Transverse colon (tissue), 4 donors: ENCODE measurements at regions not wholly inside any gene's neighbourhood (a gene's known extent, or its start where the extent isn't known, plus 50 kb on each side); places are given as distances from the start of the nearest gene placed in this dataset.
"Not testable (repeated sequence)": the region's sequence is repeated elsewhere in the genome, so short reads cannot be mapped to it uniquely, and the experiment has no call there.

Source experiments
- DNase-seq: peaks from one replicate; pipeline ENCODE4 v3.0.0-alpha.2; 2019
- H3K27ac ChIP-seq, 4 donors: fragments of 200-600 bp; sonication (generic); 2 replicates each; pipeline ENCODE4 v1.5.1; 2016 to 2018; ENCODE audit warnings: inconsistent platforms in 4 of 4
- H3K27me3 ChIP-seq: fragments of 200-600 bp; sonication (generic); 2 replicates; pipeline ENCODE4 v1.5.1; 2017; ENCODE audit warnings: inconsistent platforms
- H3K36me3 ChIP-seq, 4 donors: fragments of 200-600 bp; sonication (generic); 2 replicates each; pipeline ENCODE4 v1.5.1; 2017 to 2019; ENCODE audit warnings: inconsistent platforms in 4 of 4
- H3K4me1 ChIP-seq, 4 donors: fragments of 200-600 bp; sonication (generic); 2 replicates each; pipeline ENCODE4 v1.5.1; 2017 to 2020; ENCODE audit warnings: inconsistent platforms in 4 of 4
- H3K4me3 ChIP-seq, 4 donors: fragments of 200-600 bp; sonication (generic); 1 replicate in 1 of 4; 2 replicates in 3 of 4; pipeline versions ENCODE4 v1.5.1 to v1.6.1; 2017 to 2019; ENCODE audit warnings: inconsistent platforms in 4 of 4
- H3K9me3 ChIP-seq, 2 donors: fragments of 200-600 bp; sonication (generic); 2 replicates each; pipeline ENCODE4 v1.5.1; 2017 to 2019; ENCODE audit warnings: inconsistent platforms in 2 of 2
- CTCF ChIP-seq, 5 experiments: fragments of 200-600 bp in 3 of 5; fragments of 450-650 bp in 2 of 5; sonication (generic) in 3 of 5; IDR thresholded peaks; 1 replicate in 2 of 5; 2 replicates in 3 of 5; pipeline ENCODE4 v1.5.1; 2016 to 2017; ENCODE audit warnings: antibody characterized with exemption in 5 of 5, inconsistent platforms in 3 of 5, mild to moderate bottlenecking in 2 of 5, moderate library complexity in 1 of 5
- WGBS, 2 donors: methylation state at CpG; one replicate each; pipeline ENCODE4 v1.1.5; 2018; ENCODE audit warnings: low coverage in 1 of 2; 5-methylcytosine and 5-hydroxymethylcytosine counted together
- in situ Hi-C, 4 donors: fragments of 200-750 bp; cut with MboI; loops; one replicate each; pipeline versions ENCODE4 v1.15.0 to v1.15.1; 2017; ENCODE audit warnings: low sequenced_read_pairs in 3 of 4, low pct_ligation_motif_present in 1 of 4, low pct_unique_long_range_greater_than_20kb in 1 of 4
- intact Hi-C: fragments of 100-400 bp; cut with DNase I; formaldehyde crosslinking; loops from one replicate; pipeline ENCODE4 v1.15.1; 2023; ENCODE audit warnings: low total_unique reads

- peak in 2 of 5 experiments; percentile 8 to 21 for TF ChIP-seq CTCF (IDR thresholded peaks at IDR 0.05)
- intact Hi-C loops, H3K4me3 ChIP-seq, DNase-seq, H3K27ac ChIP-seq, H3K4me1 ChIP-seq, H3K36me3 ChIP-seq, H3K27me3 ChIP-seq, H3K9me3 ChIP-seq, in situ Hi-C loops: not testable (repeated sequence)
- 0% methylated on average over 1 of the region's 2 CpGs for WGBS, 2 donors
These were observed 539.8 kb downstream of the RPIA start for GRCh38 chr2:89231241-89231640.

GRCh38 chr2:89233931-89234330, 542.5 kb downstream of the RPIA start:
- H3K4me1 ChIP-seq, H3K9me3 ChIP-seq, H3K4me3 ChIP-seq, in situ Hi-C loops, intact Hi-C loops, H3K27ac ChIP-seq, H3K36me3 ChIP-seq, DNase-seq, H3K27me3 ChIP-seq: not testable (repeated sequence)
- WGBS, 2 donors, result 90% methylated on average over 3 of the region's 4 CpGs; no CpG with 5 or more reads in 1 of the 2 donors

GRCh38 chr2:89234818-89235466, 543.5 kb downstream of the RPIA start:
- H3K9me3 ChIP-seq, in situ Hi-C loops: not testable (repeated sequence)
- WGBS, 2 donors, result no CpG with 5 or more reads among the region's 3 CpGs

GRCh38 chr2:89236832-89237450, 545.5 kb downstream of the RPIA start:
- no CpG with 5 or more reads among the region's 6 CpGs for WGBS, 2 donors
- intact Hi-C loops, H3K9me3 ChIP-seq, H3K27ac ChIP-seq, H3K4me3 ChIP-seq, DNase-seq, H3K27me3 ChIP-seq, H3K4me1 ChIP-seq, in situ Hi-C loops, H3K36me3 ChIP-seq: not testable (repeated sequence)

More at GRCh38 chr2:89234818-89235466, 543.5 kb downstream of the RPIA start:
- H3K4me1 ChIP-seq, DNase-seq, H3K36me3 ChIP-seq, intact Hi-C loops, H3K27me3 ChIP-seq, H3K4me3 ChIP-seq, H3K27ac ChIP-seq: not testable (repeated sequence)

GRCh38 chr2:89237783-89238182, 546.3 kb downstream of the RPIA start:
- intact Hi-C loops, H3K27ac ChIP-seq, H3K27me3 ChIP-seq, H3K4me1 ChIP-seq, in situ Hi-C loops, H3K36me3 ChIP-seq, DNase-seq, H3K4me3 ChIP-seq, H3K9me3 ChIP-seq: not testable (repeated sequence)
- 88% methylated on average over 3 of the region's 4 CpGs; no CpG with 5 or more reads in 1 of the 2 donors for WGBS, 2 donors

- H3K36me3 ChIP-seq, H3K4me1 ChIP-seq, in situ Hi-C loops, H3K9me3 ChIP-seq, H3K27me3 ChIP-seq, DNase-seq, H3K4me3 ChIP-seq, H3K27ac ChIP-seq, intact Hi-C loops: not testable (repeated sequence)
- WGBS, 2 donors, result 48 to 100% methylated on average over 1 to 4 of the region's 4 CpGs
- peak in 2 of 5 experiments; percentile 21 to 29 for TF ChIP-seq CTCF (IDR thresholded peaks at IDR 0.05)
These were observed 551.7 kb downstream of the RPIA start for GRCh38 chr2:89243114-89243700.

GRCh38 chr2:89244407-89244806, 552.9 kb downstream of the RPIA start:
- H3K4me1 ChIP-seq, H3K27me3 ChIP-seq, H3K9me3 ChIP-seq, in situ Hi-C loops, H3K27ac ChIP-seq, H3K4me3 ChIP-seq, intact Hi-C loops, DNase-seq, H3K36me3 ChIP-seq: not testable (repeated sequence)

- intact Hi-C loops, DNase-seq, H3K4me1 ChIP-seq, H3K36me3 ChIP-seq, in situ Hi-C loops, H3K27ac ChIP-seq, H3K27me3 ChIP-seq, H3K4me3 ChIP-seq, H3K9me3 ChIP-seq: not testable (repeated sequence)
- 57% methylated on average over 1 of the region's 1 CpG; no CpG with 5 or more reads in 1 of the 2 donors for whole genome bisulfite sequencing, 2 donors
These were observed 554.0 kb downstream of the RPIA start for GRCh38 chr2:89245478-89245877.

GRCh38 chr2:89246027-89246426, 554.6 kb downstream of the RPIA start:
- H3K9me3 ChIP-seq, H3K36me3 ChIP-seq, H3K4me3 ChIP-seq, intact Hi-C loops, DNase-seq, H3K4me1 ChIP-seq, H3K27me3 ChIP-seq, H3K27ac ChIP-seq, in situ Hi-C loops: not testable (repeated sequence)
- 45 to 52% methylated on average over 4 of the region's 4 CpGs for WGBS, 2 donors
